Activated CD8-positive, alpha-beta memory T cell treated with anti-CD3 and anti-CD28 coated beads for 24 hours (primary cell): ENCODE measurements at regions not wholly inside any gene's neighbourhood (a gene's known extent, or its start where the extent isn't known, plus 50 kb on each side); places are given as distances from the start of the nearest gene placed in this dataset.

Experiments used
- DNase-seq: peaks from one replicate; pipeline ENCODE4 v3.0.0-alpha.2; 2020

DNA sequence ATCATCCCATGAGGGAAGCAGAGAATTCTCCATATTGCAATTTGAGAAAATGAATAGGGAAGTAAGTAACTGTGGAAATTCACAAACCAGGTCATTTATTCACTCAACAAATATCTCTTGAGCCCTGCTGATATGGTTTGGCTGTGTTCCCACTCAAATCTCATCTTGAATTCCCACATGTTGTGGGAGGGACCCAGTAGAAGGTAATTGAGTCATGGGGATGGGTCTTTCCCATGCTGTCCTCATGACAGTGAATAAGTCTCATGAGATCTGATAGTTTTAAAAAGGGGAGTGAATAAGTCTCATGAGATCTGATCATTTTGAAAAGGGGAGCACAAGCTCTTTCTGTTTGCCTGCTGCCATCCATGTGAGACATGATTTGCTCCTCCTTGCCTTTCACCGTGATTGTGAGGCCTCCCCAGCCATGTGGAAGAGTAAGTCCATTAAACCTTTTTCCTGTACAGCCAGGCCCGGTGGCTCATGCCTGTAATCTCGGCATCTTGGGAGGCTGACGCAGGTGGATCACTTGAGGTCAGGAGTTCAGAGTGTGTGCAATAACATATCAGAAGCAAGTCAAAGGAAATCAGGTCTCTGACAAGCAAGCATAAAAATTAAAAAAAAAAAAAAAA lies 193.2 kb downstream of the NDUFA10 start:
- DNase-seq = peak; percentile 19

DNA sequence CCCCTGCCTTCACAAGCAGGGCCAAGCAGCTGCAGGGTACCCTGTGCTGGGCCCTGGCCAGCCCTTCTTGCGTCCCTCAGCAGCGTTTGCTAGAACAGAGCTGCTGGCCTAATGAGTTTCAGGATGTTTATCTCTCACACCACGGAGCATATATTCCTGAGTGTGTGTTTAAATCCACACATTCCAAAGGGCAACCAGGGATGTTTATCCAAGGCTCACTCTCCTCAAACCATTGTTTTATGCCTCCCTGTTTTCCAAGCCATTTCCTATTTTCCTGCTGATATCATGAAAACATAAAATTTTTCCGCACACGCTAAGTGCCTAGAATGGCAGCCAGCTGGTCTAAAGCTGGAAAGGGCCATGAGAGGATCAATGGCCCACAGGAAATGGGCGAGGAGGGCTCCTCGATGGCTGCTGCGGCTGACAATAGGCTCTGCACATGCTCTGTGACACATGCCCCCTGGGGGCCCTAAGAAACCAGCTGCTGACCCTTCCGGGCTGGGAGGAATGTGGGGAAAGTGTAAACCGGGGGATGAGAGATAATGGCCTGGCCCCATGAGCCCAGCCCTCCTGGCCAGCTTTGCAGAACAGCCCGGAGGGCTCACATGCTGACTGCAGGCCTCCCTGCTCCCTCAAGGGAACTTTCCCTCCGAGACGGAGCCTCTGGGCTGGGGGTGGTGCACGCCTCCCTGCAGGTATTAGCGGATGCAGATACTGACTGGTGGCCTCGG lies 194.0 kb downstream of the NDUFA10 start:
- DNase-seq = peak; percentile 13

DNA sequence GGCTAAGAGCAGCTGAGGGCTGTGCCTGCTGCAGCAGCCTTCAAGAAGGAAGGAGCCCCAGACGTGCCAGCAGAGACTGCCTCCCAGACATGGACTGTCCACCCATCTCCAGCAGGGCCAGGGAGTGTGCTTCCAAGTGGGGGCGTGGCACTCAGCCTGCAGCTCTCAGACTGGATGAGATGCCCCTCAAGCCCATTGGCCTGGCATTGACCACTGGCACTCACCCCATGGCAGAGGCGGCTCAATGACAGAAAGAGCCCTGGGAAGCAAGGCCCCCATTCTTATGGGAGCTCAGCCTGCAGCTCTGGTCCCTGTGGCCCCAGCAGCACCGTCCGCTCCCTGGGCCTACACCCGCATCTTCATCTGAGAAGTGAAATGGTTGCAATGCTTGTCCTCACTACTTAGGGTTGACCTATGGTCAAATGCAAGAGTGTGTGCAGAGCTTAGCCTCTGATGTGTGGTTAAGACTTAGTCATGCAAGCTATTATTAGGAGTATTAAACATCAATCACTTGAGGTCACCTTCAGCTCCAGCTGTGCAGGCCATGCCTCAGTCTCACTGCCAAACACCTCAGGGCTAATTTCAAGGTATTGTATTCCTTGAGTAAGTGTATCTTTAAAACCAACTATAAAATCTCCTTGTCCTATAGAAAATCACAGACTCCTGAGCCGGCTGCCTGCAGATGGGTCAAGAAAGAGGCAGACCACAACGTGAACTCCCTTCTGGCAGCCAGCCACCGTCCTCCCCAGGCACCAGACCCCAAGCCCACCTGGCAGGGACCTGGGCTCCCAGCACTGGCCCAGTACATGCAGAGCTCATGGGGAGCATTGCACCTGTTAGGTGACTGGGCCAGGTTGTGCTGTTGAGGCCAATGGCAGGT lies 194.8 kb downstream of the NDUFA10 start:
- peak; percentile 49 for DNase-seq

DNA sequence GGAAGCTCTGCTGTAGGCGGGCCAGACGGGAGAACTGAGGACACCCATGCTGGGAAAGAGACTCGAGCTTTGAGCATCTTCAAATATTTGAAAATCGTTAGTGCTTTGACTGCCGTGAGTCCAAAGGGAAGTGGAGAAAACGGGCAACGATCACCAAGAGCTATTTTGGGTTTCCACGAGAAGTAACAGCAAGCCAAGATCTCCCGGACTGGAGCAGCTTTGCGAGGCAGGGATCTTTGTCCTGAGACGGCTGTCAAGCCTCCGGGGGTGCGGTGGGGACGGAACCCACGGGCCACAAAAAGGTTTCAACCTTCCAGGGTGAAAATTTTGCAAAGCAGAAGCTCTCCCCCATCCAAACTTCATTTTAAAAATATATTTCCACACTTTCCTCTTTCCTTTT lies 195.8 kb downstream of the NDUFA10 start:
- DNase-seq = peak; percentile 35

DNA sequence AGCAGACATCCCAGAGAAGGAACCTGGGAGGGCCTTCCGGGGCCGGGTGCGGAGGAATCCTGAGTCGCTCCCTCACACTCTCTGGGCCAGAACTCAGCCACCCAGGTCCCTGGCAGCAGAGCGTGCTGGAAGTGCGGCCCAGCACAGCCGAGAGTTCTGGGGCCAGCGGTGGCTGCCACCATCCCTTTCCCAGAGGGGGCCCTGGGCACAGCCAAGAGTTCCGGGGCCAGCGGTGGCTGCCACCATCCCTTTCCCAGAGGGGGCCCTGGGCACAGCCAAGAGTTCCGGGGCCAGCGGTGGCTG lies 196.2 kb downstream of the NDUFA10 start:
- peak; percentile 24 for DNase-seq

DNA sequence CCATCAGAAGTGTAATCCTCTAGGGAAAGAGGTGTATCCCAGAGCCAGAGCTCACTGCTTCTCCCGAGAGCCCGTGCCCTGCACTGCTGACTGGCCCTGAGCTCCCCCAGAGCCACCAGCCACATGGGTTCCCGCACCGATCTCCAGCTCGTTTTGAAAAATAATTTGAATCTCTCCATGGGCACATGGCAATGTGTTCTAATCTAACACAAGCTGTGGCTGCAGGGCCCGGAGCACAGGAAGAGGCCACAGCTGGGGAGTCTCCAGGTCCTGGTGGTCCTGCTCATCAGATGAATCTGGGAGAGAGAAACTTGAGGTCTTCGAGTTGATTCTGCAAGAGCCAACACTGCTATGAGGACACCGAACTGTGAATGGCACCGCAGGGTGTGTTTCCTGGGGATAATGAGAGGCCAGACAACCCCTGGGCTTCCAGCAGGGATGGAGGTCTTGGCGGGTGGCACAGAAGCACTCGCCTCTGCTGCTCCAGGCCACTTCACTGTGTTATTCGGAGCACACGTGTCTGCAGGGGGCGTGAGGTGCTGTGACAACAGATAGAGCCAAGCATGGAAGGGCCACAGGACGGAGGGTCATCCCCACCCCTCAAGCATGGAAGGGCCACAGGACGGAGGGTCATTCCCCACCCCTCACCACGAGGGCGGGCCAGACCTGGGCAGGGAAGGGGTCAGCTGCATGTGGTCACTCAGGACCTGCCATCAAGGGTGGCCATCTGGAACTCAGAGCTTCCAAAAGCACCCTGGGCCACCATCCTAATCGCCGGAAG lies 196.8 kb downstream of the NDUFA10 start:
- peak; percentile 21 for DNase-seq

DNA sequence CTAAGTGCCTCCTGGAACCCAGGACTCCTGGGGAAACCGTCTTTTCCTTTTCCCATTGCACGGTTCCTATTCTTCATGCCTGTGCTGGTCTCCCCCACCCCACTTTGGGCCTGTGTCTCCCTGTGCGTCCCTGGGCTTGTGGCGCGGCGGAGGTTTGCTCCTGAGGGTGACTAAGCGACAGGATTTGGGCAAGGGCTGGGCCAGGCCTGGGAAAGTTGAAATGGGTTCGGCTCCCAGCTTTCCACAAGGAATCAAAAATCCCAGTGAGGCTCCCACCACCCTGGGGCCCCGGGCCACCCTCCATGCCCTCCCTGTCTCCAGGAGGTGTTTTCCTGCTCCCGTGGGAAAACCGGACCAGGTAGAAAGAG lies 197.6 kb downstream of the NDUFA10 start:
- peak; percentile 26 for DNase-seq

DNA sequence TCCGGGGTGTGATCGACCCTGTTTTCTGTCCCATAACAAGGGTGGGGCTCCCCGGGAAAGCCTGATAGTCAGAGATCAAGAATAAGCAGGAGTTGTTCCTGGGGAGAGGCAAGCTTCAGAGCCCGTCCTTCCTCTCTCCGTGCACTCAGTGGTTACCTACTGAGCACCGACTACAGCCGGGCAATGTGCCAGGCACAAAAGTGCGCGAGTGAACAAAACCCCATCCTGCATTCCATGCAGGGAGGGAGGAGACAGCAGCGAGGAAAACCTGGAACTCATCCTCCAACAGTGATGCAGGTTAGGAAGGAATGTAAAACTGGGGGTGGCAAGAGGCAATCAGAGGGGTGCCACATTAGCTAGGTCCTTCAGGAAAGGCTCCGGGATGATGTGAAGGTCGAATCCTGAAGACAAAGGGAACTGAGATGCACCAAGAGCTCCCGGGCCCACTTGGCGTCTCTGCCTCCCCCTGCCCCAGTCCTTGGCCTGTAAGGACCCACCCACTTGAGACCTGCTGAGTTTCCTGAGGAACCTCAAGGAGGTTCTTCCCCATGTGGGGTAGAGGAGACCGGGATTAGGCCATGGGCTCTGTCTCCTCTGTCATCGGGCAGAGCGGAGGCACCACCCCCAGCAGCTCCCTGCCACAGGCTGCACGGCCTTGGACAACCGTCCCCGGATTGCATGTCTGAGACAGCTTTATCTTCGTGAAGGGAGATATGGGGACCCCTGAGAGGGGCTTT lies 198.2 kb downstream of the NDUFA10 start:
- peak; percentile 33 for DNase-seq

DNA sequence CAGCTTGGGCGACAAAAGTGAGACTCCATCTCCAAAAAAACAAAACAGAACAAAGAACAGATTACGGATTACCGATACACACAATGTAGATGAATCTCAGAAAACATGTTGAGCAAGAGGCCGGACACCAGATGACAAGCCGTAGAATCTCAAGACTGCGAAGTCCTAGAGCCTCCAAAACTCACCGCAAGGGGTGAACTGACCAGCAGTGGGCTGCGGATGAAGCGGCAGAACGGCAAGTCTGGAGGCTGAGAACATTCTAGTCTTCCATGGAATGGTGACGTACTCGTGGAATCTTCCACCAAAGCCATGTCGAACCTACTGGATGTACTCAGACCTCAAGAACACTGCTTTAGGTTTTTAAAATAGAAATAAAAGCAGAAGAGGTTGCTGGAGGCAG lies 198.8 kb downstream of the NDUFA10 start:
- DNase-seq = no peak

DNA sequence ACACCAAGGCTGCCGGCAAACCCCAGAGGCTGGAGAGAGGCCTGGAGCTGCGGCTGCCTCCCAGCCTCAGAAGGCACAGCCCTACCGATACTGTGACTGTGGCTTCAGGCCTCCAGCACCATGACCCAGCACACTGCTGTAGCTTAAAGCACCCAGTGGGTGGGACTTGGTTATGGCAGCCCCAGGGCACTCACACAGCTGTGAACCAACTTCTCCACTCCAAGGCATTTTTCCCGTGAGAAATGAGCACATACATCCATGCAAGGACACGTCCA lies 199.5 kb downstream of the NDUFA10 start:
- peak; percentile 21 for DNase-seq

DNA sequence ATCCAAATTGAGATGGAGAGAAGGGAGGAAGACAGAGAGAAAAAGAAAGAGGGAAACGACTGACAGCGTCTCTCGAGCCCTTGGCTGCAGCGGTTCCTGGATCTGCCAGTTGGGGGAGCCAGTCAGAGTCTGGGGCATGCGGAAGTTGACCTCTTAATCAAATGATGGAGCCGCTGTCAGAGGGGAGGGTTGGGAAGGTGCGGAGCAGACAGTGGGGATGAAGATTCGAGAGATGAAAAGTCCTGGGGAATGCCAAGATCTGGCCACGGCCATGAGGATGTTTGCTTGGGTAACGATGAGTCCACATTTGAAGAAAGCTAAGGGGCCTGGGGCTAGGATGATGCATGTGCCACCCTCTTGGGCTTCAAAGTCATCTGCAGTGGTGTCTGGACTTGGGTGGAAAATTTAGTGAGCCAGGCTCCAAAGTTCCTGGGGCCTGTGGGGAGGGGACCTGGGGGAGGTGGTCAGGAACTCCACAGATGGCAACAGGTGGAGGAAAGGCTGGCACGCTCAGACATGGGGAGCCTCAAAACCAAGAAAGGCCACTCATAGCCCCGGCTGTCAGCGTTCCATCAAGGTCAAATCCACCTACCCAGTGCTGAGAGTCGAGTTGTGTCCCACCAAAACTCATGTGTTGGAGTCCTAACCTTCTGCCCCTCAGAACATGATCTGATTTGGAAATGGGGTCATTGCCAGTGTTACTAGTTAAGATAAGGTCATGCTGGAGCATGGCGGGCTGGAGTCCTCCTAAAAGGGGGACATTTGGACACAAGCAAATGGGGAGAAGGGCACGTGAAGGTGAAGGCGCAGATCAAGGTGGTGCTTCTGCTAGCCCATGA lies 200.1 kb downstream of the NDUFA10 start:
- DNase-seq = peak; percentile 40

DNA sequence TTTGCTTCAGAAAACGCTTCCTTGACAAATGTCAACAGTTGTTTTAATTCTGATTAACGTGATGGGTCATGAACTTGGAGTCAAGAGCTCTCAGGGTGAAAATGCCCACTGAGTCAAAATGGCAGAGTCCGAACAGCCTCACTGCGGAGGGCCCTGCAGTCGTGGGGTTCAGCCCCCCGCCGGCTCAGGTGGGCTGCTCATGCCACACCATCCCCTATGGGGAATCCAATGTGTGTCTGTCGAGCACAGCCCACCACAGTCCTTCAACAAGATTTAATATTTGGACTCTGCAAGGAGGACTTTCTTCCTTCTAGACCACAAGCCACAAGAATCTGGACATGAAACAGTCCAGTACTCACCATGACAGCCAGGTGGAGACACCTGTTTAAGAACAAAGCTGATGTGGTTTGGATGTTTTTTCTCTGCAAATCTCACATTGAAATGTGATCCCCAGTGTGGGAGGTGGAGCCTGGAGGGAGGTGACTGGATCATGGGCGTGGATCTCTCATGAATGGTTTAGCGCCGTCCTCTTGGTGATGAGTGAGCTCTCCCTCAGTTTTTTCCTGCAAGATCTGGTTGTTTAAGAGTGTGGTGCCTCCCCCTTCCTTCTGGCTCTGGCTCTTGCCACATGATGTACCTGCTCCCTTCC lies 201.0 kb downstream of the NDUFA10 start:
- DNase-seq = peak; percentile 35

DNA sequence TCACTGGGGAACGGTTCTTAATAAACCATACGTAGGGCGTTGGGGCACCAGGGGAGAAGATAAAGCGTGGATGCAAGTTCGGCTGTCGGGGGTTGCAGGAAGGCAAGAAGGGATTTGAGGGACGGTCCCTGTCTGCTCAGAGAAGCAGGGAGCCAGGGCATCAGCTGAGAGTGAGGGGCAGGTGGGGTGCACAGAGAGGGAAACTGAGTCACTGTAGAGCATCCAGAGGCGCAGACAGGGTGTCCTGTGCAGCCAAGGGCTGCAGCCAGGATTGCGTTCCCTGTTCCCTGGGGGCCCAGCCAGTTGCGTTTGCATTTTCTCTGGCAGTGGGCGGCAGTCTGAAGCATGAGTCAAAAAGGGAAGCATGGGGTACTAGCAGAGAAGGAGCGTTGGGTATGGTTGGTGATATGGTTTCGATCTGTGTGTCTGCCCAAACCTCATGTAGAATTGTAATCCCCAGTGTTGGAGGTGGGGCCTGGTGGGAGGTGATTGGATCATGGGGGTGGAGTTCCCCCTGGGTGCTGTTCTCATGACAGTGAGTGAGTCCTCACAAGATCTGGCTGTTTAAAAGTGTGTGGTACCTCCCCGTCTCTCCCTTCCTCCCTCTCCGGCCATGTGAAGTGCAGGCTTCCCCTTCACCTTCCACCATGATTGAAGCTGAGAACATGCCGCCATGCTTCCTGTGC lies 202.9 kb downstream of the NDUFA10 start:
- DNase-seq = peak; percentile 47

DNA sequence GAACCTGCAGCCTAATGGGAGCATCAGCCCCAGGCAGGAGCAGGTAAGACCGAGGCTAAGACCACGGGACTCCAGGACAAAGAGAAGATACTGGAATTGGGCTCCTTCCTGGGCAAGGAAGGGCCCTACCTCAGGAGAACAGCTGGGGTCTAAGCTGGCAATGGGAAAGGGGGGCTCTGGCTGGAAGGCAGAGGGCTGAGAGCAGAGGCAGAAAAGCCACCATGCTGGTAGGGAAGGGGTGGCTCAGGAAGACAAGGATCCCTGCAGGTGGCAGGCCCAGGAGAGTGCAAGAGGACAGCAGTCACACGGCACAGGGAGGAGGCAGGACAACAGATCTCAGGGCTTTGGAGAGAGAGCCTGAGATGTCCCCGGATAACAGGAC lies 203.5 kb downstream of the NDUFA10 start:
- peak; percentile 24 for DNase-seq

DNA sequence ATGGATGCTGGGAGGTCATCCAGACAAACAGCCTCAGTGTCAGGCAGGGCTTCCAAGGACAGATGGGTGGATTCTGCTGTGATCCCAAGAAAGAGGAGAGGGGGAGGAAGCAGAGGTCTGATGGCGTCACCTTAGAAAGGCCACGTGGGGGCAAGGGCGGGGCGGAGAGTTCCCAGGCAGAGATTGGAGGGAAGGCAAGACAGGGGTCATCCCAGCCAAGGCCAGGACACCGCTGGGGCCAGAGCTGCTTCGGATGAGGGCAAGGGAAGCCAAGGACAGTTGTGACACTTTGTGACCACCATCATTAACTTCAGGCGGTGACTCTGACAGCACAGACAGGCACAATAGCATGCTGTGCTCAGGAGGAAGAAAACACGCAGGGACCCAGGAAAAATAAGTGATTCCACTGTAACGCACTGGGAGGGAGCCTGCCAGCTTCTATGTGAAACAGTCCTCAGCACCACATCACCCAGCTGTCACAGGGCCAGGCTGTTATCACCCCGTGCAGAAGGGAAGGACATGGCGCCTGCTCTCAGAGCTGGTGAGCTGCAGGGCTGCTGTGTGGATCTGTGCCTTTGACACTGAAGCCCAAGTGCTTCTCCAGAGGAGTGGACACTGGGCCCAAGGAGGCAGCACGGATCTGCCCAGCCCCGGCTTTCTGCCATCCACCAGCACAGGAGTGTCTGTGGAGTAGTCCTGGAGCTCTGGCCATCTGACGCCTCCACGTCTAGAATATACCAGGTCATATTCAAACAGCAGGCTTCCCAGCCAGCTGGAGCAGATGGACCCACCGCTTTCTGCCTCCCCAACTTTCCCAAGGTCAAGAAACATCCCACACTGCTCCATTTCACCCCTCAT lies 204.1 kb downstream of the NDUFA10 start:
- DNase-seq = peak; percentile 30

DNA sequence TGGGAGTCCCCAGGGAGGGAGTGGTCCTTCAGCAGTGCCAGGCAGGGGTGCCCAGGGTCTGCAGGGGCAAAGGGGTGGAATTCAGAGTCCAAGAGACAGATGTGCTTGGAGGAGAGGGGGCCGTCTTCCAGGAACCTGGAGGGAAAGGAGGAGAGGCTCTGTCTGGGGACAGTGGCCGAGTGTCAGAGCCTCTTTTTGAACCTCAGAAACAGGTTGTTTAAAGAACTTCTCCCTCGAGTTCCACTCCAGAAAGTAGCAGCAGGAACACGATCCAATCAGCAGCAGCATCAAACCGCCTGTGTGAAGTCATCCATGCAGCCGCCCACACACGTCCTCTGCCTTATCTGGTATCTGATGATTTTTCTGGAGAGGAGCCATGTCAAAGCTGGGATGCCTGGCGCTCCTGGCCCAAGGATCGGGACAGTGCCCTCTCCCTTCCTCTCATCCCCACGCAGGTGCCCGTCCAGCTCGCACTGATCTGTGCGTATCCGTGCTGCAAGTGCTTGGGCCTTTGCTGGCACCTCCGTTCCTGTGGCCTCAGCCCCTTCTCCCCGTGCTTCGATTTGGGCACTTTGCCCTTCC lies 205.1 kb downstream of the NDUFA10 start:
- peak; percentile 42 for DNase-seq

DNA sequence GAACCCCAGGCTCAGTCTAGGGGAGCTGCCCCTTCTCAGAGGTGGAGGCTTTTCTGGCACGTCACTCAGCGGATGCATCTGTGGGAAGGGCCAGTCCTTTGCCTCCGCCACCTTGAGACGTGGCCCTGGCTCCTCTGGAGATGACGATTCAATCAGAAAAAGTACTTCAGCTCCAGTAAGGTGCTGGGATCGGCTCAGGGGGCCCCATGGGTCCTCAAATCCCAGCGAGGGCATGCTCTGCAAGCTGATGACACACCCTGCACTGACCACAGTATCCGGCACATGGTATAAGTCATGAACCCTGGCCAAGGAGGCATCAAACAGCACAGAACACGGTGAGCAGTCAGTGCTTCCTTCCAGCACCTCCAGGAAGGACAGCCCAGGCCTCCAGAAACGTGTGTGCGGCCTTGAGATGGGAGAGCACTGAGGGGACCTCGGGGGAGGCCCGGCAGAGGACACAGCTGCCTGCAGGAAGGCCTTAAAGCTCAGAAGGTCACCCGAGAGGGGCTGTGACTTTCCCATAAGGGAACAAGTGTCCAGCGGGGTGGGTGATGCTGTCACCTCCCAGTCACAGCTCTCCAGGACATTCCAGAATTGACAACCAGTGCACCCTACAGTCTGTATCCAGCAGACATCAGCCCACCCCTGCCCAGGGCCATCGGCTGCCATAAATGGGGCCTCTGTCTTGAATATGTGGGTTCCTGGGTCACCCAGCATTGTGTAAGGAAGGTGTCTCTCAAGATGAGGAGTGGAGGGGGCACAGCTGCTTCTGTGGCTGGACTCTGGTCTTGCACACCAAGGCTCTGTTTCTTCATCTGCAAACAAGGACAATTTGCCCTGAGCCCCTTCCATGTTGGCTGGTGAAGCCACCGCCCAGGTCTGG lies 205.8 kb downstream of the NDUFA10 start:
- peak; percentile 51 for DNase-seq

DNA sequence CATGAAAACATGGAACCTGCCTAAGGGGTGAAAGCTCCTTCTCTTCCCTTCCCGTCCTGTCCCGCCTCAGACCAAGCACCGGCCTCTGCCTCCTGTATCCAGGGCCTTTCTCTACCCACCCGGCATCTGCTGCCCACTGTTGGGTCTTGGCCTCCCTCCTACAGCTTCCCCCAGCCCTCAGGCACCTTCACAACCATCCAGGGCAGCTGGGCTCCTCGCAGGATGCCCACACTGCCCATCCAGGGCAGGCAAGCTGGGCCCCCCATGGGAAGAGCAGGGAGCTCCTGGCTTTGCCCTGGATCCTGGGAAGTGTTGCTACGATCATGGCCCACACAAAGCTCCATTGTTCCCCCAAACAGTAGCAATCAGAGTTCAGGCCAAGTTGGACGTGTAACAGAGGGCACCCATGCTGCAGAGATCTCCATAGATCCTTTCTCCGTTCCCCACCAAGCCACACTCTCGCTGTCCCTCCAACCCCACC lies 206.6 kb downstream of the NDUFA10 start:
- DNase-seq = peak; percentile 47
